Naive B cell (primary cell): ENCODE measurements at regions not wholly inside any gene's neighbourhood (a gene's known extent, or its start where the extent isn't known, plus 50 kb on each side); places are given as distances from the start of the nearest gene placed in this dataset.

ENCODE experiments used
- ATAC-seq, 2 donors: fragments of 150-1000 bp; cut with Tn5 transposase; 2 replicates each; pipeline ENCODE4 v1.10.0; 2021; ENCODE audit warnings: low read depth in 2 of 2, mild to moderate bottlenecking in 2 of 2, moderate library complexity in 2 of 2
- DNase-seq: peaks from one replicate; pipeline ENCODE4 v3.0.0; 2022
- H3K27ac Mint-ChIP-seq, 6 donors: one replicate each; pipeline ENCODE4 v1.8.0; 2020 to 2022; ENCODE audit warnings: mild to moderate bottlenecking in 6 of 6, mixed read lengths in 6 of 6, moderate library complexity in 5 of 6, inconsistent platforms in 2 of 6
- H3K27me3 Mint-ChIP-seq, 3 donors: one replicate each; pipeline ENCODE4 v1.8.0; 2021 to 2022; ENCODE audit warnings: mixed read lengths in 3 of 3, mild to moderate bottlenecking in 1 of 3
- H3K36me3 Mint-ChIP-seq, 2 donors: one replicate each; pipeline ENCODE4 v1.8.0; 2020 to 2022; ENCODE audit warnings: mixed read lengths in 2 of 2, inconsistent platforms in 1 of 2, mild to moderate bottlenecking in 1 of 2
- H3K4me1 Mint-ChIP-seq, 3 donors: one replicate each; pipeline ENCODE4 v1.8.0; 2020 to 2022; ENCODE audit warnings: mixed read lengths in 3 of 3, inconsistent platforms in 1 of 3, mild to moderate bottlenecking in 1 of 3, moderate library complexity in 1 of 3
- H3K4me3 Mint-ChIP-seq, 8 donors: one replicate each; pipeline ENCODE4 v1.8.0; 2020 to 2022; ENCODE audit warnings: mild to moderate bottlenecking in 8 of 8, mixed read lengths in 8 of 8, moderate library complexity in 8 of 8, inconsistent platforms in 2 of 8
- H3K9me3 Mint-ChIP-seq, 7 donors: one replicate each; pipeline ENCODE4 v1.8.0; 2020 to 2022; ENCODE audit warnings: mixed read lengths in 7 of 7, mild to moderate bottlenecking in 5 of 7, inconsistent platforms in 2 of 7, moderate library complexity in 1 of 7

- no peak overlapping the region for H3K27ac Mint-ChIP-seq
- H3K4me1 Mint-ChIP-seq = peaks cover 5 to 12% (median 7%) of the 10 kb centered on the region in 3 donors
- no peaks in the 10 kb centered on the region for H3K9me3 Mint-ChIP-seq
- H3K27me3 Mint-ChIP-seq = no peaks in the 10 kb centered on the region
- ATAC-seq (no peak), DNase-seq (no peak)
- no peaks in the 10 kb centered on the region for H3K36me3 Mint-ChIP-seq
- no peak overlapping the region for H3K4me3 Mint-ChIP-seq
Measured at GRCh38 chrX:39017716-39018115, 216.5 kb downstream of the MID1IP1 start.

DNA sequence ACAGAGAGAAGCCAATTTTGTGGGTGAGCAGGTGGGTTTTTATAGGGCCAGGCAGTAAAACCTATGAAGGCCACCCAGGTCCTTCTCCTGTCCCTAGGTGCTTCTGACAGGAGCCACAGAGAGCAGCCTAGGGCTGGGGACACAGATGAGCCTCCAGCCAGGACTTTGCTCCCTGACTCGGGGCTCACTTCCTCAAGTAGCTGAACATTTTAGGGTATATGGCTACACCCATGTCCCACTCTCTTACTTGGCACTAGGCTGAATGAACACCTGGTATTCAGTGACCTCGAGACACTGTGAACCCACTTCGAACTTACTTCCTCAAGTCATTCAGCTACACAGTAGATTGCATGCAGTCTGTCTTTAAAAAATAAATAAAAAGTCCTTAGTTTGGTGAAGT is 217.3 kb downstream of the MID1IP1 start:
- no peaks in the 10 kb centered on the region for H3K9me3 Mint-ChIP-seq
- ATAC-seq (peak; percentile 27 to 39), DNase-seq (peak; percentile 3)
- H3K4me1 Mint-ChIP-seq = peaks cover 4 to 7% (median 5%) of the 10 kb centered on the region in 3 donors
- no peaks in the 10 kb centered on the region for H3K27me3 Mint-ChIP-seq
- no peak overlapping the region for H3K4me3 Mint-ChIP-seq
- H3K27ac Mint-ChIP-seq = peak overlapping the region in 1 of 6 donors; percentile 3
- no peaks in the 10 kb centered on the region for H3K36me3 Mint-ChIP-seq

- DNase-seq = no peak
- H3K36me3 Mint-ChIP-seq = no peaks in the 10 kb centered on the region
- H3K9me3 Mint-ChIP-seq = no peaks in the 10 kb centered on the region
- H3K4me3 Mint-ChIP-seq = peak overlapping the region in 1 of 8 donors; percentile 31
- H3K27me3 Mint-ChIP-seq = no peaks in the 10 kb centered on the region
- no peak for ATAC-seq
- no peak overlapping the region for H3K27ac Mint-ChIP-seq
- peaks cover 4 to 7% (median 5%) of the 10 kb centered on the region in 3 donors for H3K4me1 Mint-ChIP-seq
Measured at GRCh38 chrX:39019056-39019455, 217.8 kb downstream of the MID1IP1 start.

DNA sequence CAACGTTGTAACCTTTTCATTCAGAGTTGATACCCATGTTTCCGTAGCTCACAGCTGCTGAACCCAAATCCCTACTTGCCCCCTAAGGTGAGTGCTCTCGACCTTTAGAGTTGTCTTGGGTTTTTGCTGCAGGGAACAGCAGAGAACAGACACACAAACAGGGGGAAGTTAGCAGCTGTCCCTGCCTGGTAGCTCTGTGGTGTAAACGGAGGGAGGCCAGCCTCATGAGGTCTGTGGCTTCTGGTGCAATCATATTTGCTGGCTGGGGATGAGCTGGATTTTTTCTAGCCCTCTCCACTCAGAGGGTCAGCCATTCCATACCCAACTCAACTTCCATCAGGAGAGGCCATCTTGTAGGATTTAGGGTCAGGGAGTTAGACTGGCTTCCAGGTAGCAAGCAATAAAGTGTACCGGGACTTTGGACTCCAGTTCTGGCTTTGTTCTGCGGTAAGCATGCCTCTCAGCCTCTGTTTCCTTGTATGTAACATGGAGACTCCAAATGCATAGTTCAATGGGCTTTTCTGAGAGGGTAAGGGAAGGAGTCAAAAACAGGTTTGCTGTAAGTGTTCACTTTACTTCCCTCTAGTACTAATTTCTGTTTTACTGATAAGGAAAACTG is 218.9 kb downstream of the MID1IP1 start:
- Mint-ChIP-seq H3K36me3 (no peaks in the 10 kb centered on the region), H3K4me3 (no peak overlapping the region), H3K9me3 (no peaks in the 10 kb centered on the region), H3K27ac (no peak overlapping the region), H3K4me1 (peaks cover 0 to 3% (median 3%) of the 10 kb centered on the region in 3 donors), H3K27me3 (no peaks in the 10 kb centered on the region)
- no peak for DNase-seq
- no peak for ATAC-seq

DNA sequence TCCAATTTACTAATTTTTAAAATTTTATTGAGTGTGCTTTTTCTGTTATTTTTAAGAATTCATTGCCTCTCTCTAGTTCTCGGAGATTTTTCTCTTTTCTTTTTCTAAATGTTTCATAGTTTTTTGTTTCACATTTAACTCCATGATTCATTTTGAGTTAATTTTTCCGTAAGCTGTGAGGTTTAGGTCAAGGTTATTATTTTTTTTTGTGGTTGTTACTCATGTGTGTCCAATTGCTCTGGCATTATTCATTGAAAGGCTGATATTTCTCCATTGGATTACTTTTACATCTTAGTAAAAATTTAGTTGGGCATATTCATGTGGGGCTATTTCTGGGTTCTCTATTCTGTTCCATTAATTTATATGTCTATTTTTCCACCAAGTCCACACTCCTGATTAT is 220.8 kb downstream of the MID1IP1 start:
- H3K27me3 Mint-ChIP-seq = no peaks in the 10 kb centered on the region
- H3K4me1 Mint-ChIP-seq = peaks cover 0 to 3% (median 3%) of the 10 kb centered on the region in 3 donors
- no peak overlapping the region for H3K27ac Mint-ChIP-seq
- H3K4me3 Mint-ChIP-seq = no peak overlapping the region
- no peaks in the 10 kb centered on the region for H3K36me3 Mint-ChIP-seq
- peaks cover 0 to 4% (median under 1%) of the 10 kb centered on the region in 7 donors for H3K9me3 Mint-ChIP-seq
- no peak for ATAC-seq
- DNase-seq = no peak

- H3K4me1 Mint-ChIP-seq = no peaks in the 10 kb centered on the region
- no peak overlapping the region for H3K4me3 Mint-ChIP-seq
- no peaks in the 10 kb centered on the region for H3K27me3 Mint-ChIP-seq
- peaks cover 5 to 9% of the 10 kb centered on the region in 2 donors for H3K36me3 Mint-ChIP-seq
- H3K27ac Mint-ChIP-seq = no peak overlapping the region
- peaks cover 2 to 48% (median 34%) of the 10 kb centered on the region in 7 donors for H3K9me3 Mint-ChIP-seq
- DNase-seq (no peak), ATAC-seq (no peak)
Measured at GRCh38 chrX:39029221-39029620, 228.0 kb downstream of the MID1IP1 start.

DNA sequence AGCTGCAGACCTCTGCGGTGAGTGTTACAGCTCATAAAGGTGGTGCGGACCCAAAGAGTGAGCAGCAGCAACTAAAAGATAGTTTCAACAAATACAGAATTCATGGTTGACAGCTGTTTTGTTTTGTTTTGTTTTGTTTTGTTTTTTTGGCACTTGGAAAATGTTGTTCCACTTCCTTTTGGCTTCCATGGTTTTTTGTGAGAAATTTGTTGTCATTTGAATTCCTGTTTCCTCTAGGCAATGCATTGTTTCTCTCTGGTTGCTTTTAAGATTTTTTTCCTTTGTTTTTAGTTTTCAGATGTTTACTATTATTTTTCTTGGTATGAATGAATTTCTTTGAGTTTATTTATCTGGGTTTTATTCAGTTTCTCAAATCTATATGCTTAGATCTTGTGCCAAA is 229.4 kb downstream of the MID1IP1 start:
- Mint-ChIP-seq H3K9me3 (peaks cover 2 to 48% (median 34%) of the 10 kb centered on the region in 7 donors), H3K27ac (no peak overlapping the region), H3K36me3 (peaks cover 5 to 9% of the 10 kb centered on the region in 2 donors), H3K4me3 (no peak overlapping the region), H3K4me1 (no peaks in the 10 kb centered on the region), H3K27me3 (peaks cover 0 to 8% (median 0%) of the 10 kb centered on the region in 3 donors)
- DNase-seq = no peak
- no peak for ATAC-seq

DNA sequence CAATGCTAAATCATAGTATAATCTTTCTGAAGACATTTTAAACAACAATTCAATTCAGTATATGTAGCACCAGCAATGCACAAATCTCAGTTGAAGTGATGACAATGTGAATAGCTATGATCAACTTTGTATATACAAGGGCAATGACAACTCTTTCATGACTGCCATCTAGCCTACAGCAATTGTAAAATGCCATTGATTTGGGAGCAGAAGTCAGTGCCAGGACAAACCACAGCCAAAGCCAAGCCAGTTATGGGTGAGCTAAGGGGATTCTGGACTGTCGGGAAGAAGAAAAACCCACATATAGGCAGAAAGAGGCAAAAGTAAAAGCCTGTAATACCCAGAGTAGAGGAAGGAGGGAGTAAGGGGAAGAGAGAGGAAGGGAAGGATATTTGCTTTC is 238.6 kb downstream of the MID1IP1 start:
- Mint-ChIP-seq H3K27me3 (peaks cover 7 to 28% (median 16%) of the 10 kb centered on the region in 3 donors), H3K36me3 (no peaks in the 10 kb centered on the region), H3K4me1 (no peaks in the 10 kb centered on the region), H3K9me3 (peaks cover 0 to 7% (median 0%) of the 10 kb centered on the region in 7 donors), H3K4me3 (no peak overlapping the region), H3K27ac (no peak overlapping the region)
- ATAC-seq (no peak), DNase-seq (no peak)

- Mint-ChIP-seq H3K36me3 (no peaks in the 10 kb centered on the region), H3K27me3 (peaks cover 0 to 8% (median 4%) of the 10 kb centered on the region in 3 donors), H3K4me3 (no peak overlapping the region), H3K9me3 (peaks cover 0 to 8% (median 4%) of the 10 kb centered on the region in 7 donors), H3K4me1 (no peaks in the 10 kb centered on the region), H3K27ac (no peak overlapping the region)
- ATAC-seq (no peak), DNase-seq (no peak)
Measured at GRCh38 chrX:39043838-39044550, 242.7 kb downstream of the MID1IP1 start.

DNA sequence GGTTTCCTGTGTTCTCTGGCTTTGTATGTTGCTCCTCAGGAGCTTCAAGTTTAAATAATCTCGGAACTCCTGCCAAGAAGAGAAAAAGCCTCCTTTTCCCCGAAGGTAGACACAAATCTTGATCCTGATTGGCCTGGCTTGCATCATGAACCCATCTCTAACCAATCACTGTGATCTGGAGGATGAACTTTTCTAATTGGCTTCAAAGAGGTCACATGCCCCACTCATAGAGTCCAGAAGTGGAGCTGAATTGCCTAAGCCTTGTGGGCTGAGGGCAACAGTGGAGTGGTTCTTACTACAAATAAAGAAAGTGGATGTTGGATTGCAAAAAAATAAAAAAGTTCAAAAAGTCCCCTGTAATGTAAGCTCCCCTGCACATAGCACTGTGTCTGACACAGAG is 245.9 kb downstream of the MID1IP1 start:
- Mint-ChIP-seq H3K27me3 (peaks cover 0 to 4% (median 0%) of the 10 kb centered on the region in 3 donors), H3K4me1 (no peaks in the 10 kb centered on the region), H3K36me3 (no peaks in the 10 kb centered on the region), H3K9me3 (peaks cover 0 to 8% (median 4%) of the 10 kb centered on the region in 7 donors), H3K27ac (no peak overlapping the region), H3K4me3 (no peak overlapping the region)
- ATAC-seq (no peak), DNase-seq (no peak)

DNA sequence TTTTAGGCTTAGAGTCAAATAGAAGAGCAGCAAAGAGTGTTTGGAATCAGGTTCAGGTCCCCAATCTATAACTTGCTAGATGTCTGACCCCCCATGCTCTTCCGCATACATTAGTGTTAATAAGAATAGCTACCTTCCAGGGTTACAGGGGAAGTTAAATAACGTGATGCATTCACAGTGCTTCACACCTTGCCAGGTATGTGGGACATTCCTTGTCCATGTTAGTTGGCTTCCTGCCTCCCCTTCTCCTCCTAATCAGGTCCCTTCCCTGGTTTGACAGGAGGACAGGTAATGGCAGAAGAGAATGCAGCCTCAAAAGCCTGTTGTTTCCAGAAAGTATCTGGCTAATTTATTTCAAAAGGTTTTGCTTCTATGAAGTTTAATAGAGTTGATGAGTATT is 248.7 kb downstream of the MID1IP1 start:
- DNase-seq = no peak
- no peaks in the 10 kb centered on the region for H3K36me3 Mint-ChIP-seq
- ATAC-seq = no peak

GRCh38 chrX:39050427-39050826 is 249.2 kb downstream of the MID1IP1 start:
- Mint-ChIP-seq H3K27me3 (peaks cover 0 to 5% (median 0%) of the 10 kb centered on the region in 3 donors), H3K27ac (no peak overlapping the region), H3K4me3 (no peak overlapping the region), H3K36me3 (no peaks in the 10 kb centered on the region), H3K9me3 (peaks cover 0 to 4% (median 0%) of the 10 kb centered on the region in 7 donors), H3K4me1 (no peaks in the 10 kb centered on the region)
- ATAC-seq (no peak), DNase-seq (no peak)

More for the DNA sequence above, 248.7 kb downstream of the MID1IP1 start:
- Mint-ChIP-seq H3K4me3 (no peak overlapping the region), H3K9me3 (peaks cover 0 to 4% (median 1%) of the 10 kb centered on the region in 7 donors), H3K27me3 (peaks cover 0 to 5% (median 0%) of the 10 kb centered on the region in 3 donors), H3K27ac (no peak overlapping the region), H3K4me1 (no peaks in the 10 kb centered on the region)

DNA sequence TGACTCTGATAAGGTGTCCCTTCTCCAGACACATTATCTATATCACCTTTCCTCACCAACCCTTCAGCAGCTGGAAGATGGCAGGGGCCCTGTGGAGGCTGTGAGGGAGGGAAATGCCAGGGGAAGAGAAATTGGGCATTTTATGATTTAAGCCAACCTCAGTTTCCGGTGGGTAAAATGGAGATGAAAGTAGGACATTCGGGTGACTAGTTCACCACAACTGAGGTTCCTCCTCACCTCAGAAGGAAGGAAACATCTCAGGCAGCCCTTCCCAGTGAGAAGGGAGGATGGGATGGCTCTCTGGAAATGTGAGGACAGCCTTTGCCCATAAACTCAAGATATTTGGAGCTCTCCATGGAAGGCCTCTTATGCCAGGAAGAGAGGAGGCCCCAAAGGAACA is 251.5 kb downstream of the MID1IP1 start:
- no peak overlapping the region for H3K27ac Mint-ChIP-seq
- H3K4me1 Mint-ChIP-seq = no peaks in the 10 kb centered on the region
- H3K4me3 Mint-ChIP-seq = no peak overlapping the region
- ATAC-seq = no peak
- H3K36me3 Mint-ChIP-seq = no peaks in the 10 kb centered on the region
- H3K9me3 Mint-ChIP-seq = peaks cover 0 to 5% (median 0%) of the 10 kb centered on the region in 7 donors
- peaks cover 0 to 5% (median 0%) of the 10 kb centered on the region in 3 donors for H3K27me3 Mint-ChIP-seq
- no peak for DNase-seq

- Mint-ChIP-seq H3K27me3 (peaks cover 0 to 9% (median 1%) of the 10 kb centered on the region in 3 donors), H3K4me3 (no peak overlapping the region), H3K9me3 (peaks cover 0 to 11% (median 4%) of the 10 kb centered on the region in 7 donors), H3K4me1 (peaks cover 0 to 4% (median 0%) of the 10 kb centered on the region in 3 donors), H3K27ac (peak overlapping the region in 1 of 6 donors; percentile 26), H3K36me3 (peaks cover 7 to 8% of the 10 kb centered on the region in 2 donors)
- DNase-seq (no peak), ATAC-seq (no peak)
Measured at GRCh38 chrX:39058724-39059123, 257.5 kb downstream of the MID1IP1 start.
